Keratinocyte (primary cell): ENCODE measurements at regions not wholly inside any gene's neighbourhood (a gene's known extent, or its start where the extent isn't known, plus 50 kb on each side); places are given as distances from the start of the nearest gene placed in this dataset.

ENCODE experiments used
- EZH2 ChIP-seq: IDR thresholded peaks from one replicate; pipeline ENCODE4 v1.6.1; 2012; ENCODE audit warnings: inconsistent platforms, mild to moderate bottlenecking, low read length, moderate library complexity
- TF ChIP-seq, protein P1 (sequence below), 3 experiments: IDR thresholded peaks in 1 of 3; conservative IDR thresholded peaks in 1 of 3; optimal IDR thresholded peaks in 1 of 3; 2 replicates in 2 of 3; 3 replicates in 1 of 3; pipeline versions ENCODE3 to v1.5.1; 2011; ENCODE audit warnings: low read length in 3 of 3, mild to moderate bottlenecking in 3 of 3, moderate library complexity in 2 of 3, control low read depth in 1 of 3, inconsistent platforms in 1 of 3; ENCODE audit not compliant: insufficient read depth in 2 of 3; ENCODE audit errors: extremely low read depth in 1 of 3

DNA sequence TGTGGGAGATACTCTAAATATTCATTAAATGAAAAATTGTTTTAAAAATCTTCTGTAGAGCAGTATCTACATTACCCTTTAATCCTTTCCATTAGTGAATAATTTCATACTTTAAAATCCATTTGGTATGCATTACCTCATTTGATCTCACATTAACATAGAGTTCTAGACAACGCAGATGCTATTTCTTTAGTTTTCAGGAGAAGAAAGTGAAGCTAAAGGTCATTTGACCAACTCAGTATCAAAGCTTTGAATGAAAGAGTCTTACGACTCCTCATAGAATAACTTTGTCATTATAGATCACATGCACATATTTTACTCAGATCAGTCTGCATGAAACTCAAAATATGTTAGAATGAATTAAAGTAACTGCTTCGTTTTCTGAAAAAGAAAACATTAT lies 460.2 kb downstream of the DNAJB9 start:
- TF ChIP-seq, protein P1, sequence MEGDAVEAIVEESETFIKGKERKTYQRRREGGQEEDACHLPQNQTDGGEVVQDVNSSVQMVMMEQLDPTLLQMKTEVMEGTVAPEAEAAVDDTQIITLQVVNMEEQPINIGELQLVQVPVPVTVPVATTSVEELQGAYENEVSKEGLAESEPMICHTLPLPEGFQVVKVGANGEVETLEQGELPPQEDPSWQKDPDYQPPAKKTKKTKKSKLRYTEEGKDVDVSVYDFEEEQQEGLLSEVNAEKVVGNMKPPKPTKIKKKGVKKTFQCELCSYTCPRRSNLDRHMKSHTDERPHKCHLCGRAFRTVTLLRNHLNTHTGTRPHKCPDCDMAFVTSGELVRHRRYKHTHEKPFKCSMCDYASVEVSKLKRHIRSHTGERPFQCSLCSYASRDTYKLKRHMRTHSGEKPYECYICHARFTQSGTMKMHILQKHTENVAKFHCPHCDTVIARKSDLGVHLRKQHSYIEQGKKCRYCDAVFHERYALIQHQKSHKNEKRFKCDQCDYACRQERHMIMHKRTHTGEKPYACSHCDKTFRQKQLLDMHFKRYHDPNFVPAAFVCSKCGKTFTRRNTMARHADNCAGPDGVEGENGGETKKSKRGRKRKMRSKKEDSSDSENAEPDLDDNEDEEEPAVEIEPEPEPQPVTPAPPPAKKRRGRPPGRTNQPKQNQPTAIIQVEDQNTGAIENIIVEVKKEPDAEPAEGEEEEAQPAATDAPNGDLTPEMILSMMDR (optimal IDR thresholded peaks at IDR 0.05 in 1 of 3, IDR thresholded peaks at IDR 0.05 in 1 of 3, conservative IDR thresholded peaks at IDR 0.05 in 1 of 3; ENCODE audit: extremely low read depth in 1 of 3, insufficient read depth in 2 of 3, low read length in 3 of 3) = no peak
- no peak for TF ChIP-seq EZH2
